ENCODE measurements at regions not wholly inside any gene's neighbourhood (a gene's known extent, or its start where the extent isn't known, plus 50 kb on each side); places are given as distances from the start of the nearest gene placed in this dataset.
"Not testable (repeated sequence)": the region's sequence is repeated elsewhere in the genome, so short reads cannot be mapped to it uniquely, and the experiment has no call there.

GRCh38 chr17:16875662-16876061 is 96.3 kb downstream of the TNFRSF13B start:
- no peak for DNase-seq (ENCODE audit: low spot score)
- H3K4me3 ChIP-seq (ENCODE audit: low read depth in 1 of 3, low read length in 3 of 3) = no peak overlapping the region
- no peaks in the 10 kb centered on the region for H3K36me3 ChIP-seq (ENCODE audit: control insufficient read depth in 4 of 4, insufficient read depth in 3 of 4, low read depth in 1 of 4, low read length in 3 of 4)
- H3K27ac ChIP-seq (ENCODE audit: low read depth in 1 of 2, low read length in 2 of 2) = no peak overlapping the region
- H3K4me1 ChIP-seq (ENCODE audit: control insufficient read depth in 4 of 4, insufficient read depth in 4 of 4, low read length in 3 of 4) = peaks cover 6 to 26% (median 22%) of the 10 kb centered on the region in 4 donors
- TF ChIP-seq RAD21 (IDR thresholded peaks at IDR 0.05) = no peak
- TF ChIP-seq HNF4A (conservative IDR thresholded peaks at IDR 0.05) = peak in 1 of 2 donors; percentile 18
- peak in 1 of 2 donors; percentile 33 for TF ChIP-seq RXRA (IDR thresholded peaks at IDR 0.05)
- no peaks in the 10 kb centered on the region for H3K27me3 ChIP-seq (ENCODE audit: control insufficient read depth in 4 of 4, insufficient read depth in 4 of 4, low read length in 3 of 4)
- peaks cover 0 to 6% (median 0%) of the 10 kb centered on the region in 4 donors for H3K9me3 ChIP-seq (ENCODE audit: control insufficient read depth in 4 of 4, low read length in 3 of 4)
- no peak overlapping the region for H3K9ac ChIP-seq (ENCODE audit: low read depth in 1 of 2, low read length in 2 of 2)

- H3K27me3 ChIP-seq (ENCODE audit: control insufficient read depth in 4 of 4, insufficient read depth in 4 of 4, low read length in 3 of 4); H3K9ac ChIP-seq (ENCODE audit: low read depth in 1 of 2, low read length in 2 of 2); H3K9me3 ChIP-seq (ENCODE audit: control insufficient read depth in 4 of 4, low read length in 3 of 4); H3K27ac ChIP-seq (ENCODE audit: low read depth in 1 of 2, low read length in 2 of 2); H3K4me3 ChIP-seq (ENCODE audit: low read depth in 1 of 3, low read length in 3 of 3); DNase-seq (ENCODE audit: low spot score); H3K36me3 ChIP-seq (ENCODE audit: control insufficient read depth in 4 of 4, insufficient read depth in 3 of 4, low read depth in 1 of 4, low read length in 3 of 4): not testable (repeated sequence)
- peaks cover 6 to 26% (median 22%) of the 10 kb centered on the region in 4 donors for H3K4me1 ChIP-seq (ENCODE audit: control insufficient read depth in 4 of 4, insufficient read depth in 4 of 4, low read length in 3 of 4)
- 90% methylated on average over 12 of the region's 12 CpGs for WGBS
Observed at GRCh38 chr17:16874216-16874615, 97.7 kb downstream of the TNFRSF13B start.

DNA sequence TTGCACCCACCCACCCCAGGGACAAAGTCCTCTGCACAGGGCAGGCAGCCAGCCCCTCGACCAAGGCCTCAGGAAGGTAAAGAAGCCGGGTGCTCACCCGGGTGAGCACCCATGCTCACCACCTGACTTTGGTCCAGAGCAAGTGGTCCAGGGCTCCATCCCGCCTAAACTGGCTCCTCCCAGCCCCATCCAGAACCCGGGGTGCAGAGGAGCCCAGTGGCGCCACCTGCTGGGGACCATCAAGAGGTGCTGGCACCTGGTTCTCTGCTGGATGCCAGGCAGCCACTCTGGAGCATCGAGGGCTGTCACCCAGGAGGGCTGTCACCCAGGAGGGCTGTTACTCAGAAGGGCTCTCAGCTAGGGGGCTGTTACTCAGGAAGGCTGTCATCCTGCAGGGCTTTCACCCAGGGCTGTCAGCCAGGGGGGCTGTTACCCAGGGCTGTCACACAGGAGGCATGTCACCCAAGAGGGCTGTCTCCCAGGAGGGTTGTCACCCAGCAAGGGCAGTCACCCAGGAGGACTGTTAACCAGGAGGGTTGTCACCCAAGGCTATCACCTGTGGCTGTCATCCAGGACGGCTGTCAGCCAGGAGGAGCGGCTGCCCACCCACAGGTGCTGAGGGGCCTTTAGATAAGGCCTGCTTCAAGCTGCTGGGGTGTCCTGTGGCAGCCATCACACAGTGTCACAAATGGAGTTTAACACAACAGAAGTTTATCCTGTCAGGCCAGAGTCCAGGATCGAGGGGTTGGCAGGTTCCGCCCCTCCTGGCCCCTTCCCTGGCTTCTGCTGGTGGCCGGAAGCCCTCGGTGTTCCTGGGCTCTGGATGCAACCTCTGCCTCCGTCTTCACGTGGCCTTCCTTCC is 98.5 kb downstream of the TNFRSF13B start:
- H3K4me3 ChIP-seq (ENCODE audit: low read depth in 1 of 3, low read length in 3 of 3) = no peak overlapping the region
- no peaks in the 10 kb centered on the region for H3K27me3 ChIP-seq (ENCODE audit: control insufficient read depth in 4 of 4, insufficient read depth in 4 of 4, low read length in 3 of 4)
- peaks cover 0 to 6% (median 0%) of the 10 kb centered on the region in 4 donors for H3K9me3 ChIP-seq (ENCODE audit: control insufficient read depth in 4 of 4, low read length in 3 of 4)
- H3K27ac ChIP-seq (ENCODE audit: low read depth in 1 of 2, low read length in 2 of 2) = peak overlapping the region in 1 of 2 donors; percentile 28
- peak; percentile 41 for DNase-seq (ENCODE audit: low spot score)
- H3K36me3 ChIP-seq (ENCODE audit: control insufficient read depth in 4 of 4, insufficient read depth in 3 of 4, low read depth in 1 of 4, low read length in 3 of 4) = no peaks in the 10 kb centered on the region
- no peak overlapping the region for H3K9ac ChIP-seq (ENCODE audit: low read depth in 1 of 2, low read length in 2 of 2)
- TF ChIP-seq TAF1 (conservative IDR thresholded peaks at IDR 0.05) = no peak
- TF ChIP-seq YY1 (IDR thresholded peaks at IDR 0.05) = no peak
- TF ChIP-seq, protein P1, sequence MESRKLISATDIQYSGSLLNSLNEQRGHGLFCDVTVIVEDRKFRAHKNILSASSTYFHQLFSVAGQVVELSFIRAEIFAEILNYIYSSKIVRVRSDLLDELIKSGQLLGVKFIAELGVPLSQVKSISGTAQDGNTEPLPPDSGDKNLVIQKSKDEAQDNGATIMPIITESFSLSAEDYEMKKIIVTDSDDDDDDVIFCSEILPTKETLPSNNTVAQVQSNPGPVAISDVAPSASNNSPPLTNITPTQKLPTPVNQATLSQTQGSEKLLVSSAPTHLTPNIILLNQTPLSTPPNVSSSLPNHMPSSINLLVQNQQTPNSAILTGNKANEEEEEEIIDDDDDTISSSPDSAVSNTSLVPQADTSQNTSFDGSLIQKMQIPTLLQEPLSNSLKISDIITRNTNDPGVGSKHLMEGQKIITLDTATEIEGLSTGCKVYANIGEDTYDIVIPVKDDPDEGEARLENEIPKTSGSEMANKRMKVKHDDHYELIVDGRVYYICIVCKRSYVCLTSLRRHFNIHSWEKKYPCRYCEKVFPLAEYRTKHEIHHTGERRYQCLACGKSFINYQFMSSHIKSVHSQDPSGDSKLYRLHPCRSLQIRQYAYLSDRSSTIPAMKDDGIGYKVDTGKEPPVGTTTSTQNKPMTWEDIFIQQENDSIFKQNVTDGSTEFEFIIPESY (IDR thresholded peaks at IDR 0.05) = no peak
- TF ChIP-seq NR2F2 (IDR thresholded peaks at IDR 0.05) = no peak
- TF ChIP-seq, protein P2, sequence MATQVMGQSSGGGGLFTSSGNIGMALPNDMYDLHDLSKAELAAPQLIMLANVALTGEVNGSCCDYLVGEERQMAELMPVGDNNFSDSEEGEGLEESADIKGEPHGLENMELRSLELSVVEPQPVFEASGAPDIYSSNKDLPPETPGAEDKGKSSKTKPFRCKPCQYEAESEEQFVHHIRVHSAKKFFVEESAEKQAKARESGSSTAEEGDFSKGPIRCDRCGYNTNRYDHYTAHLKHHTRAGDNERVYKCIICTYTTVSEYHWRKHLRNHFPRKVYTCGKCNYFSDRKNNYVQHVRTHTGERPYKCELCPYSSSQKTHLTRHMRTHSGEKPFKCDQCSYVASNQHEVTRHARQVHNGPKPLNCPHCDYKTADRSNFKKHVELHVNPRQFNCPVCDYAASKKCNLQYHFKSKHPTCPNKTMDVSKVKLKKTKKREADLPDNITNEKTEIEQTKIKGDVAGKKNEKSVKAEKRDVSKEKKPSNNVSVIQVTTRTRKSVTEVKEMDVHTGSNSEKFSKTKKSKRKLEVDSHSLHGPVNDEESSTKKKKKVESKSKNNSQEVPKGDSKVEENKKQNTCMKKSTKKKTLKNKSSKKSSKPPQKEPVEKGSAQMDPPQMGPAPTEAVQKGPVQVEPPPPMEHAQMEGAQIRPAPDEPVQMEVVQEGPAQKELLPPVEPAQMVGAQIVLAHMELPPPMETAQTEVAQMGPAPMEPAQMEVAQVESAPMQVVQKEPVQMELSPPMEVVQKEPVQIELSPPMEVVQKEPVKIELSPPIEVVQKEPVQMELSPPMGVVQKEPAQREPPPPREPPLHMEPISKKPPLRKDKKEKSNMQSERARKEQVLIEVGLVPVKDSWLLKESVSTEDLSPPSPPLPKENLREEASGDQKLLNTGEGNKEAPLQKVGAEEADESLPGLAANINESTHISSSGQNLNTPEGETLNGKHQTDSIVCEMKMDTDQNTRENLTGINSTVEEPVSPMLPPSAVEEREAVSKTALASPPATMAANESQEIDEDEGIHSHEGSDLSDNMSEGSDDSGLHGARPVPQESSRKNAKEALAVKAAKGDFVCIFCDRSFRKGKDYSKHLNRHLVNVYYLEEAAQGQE (IDR thresholded peaks at IDR 0.05) = no peak
- TF ChIP-seq HNF4A (conservative IDR thresholded peaks at IDR 0.05) = peak; percentile 84 to 87
- no peak for TF ChIP-seq EGR1 (IDR thresholded peaks at IDR 0.05; ENCODE audit: low read depth in 2 of 2)
- TF ChIP-seq RXRA (IDR thresholded peaks at IDR 0.05) = peak in 1 of 2 donors; percentile 55
- no peak for TF ChIP-seq SP1 (IDR thresholded peaks at IDR 0.05)
- TF ChIP-seq, protein P3, sequence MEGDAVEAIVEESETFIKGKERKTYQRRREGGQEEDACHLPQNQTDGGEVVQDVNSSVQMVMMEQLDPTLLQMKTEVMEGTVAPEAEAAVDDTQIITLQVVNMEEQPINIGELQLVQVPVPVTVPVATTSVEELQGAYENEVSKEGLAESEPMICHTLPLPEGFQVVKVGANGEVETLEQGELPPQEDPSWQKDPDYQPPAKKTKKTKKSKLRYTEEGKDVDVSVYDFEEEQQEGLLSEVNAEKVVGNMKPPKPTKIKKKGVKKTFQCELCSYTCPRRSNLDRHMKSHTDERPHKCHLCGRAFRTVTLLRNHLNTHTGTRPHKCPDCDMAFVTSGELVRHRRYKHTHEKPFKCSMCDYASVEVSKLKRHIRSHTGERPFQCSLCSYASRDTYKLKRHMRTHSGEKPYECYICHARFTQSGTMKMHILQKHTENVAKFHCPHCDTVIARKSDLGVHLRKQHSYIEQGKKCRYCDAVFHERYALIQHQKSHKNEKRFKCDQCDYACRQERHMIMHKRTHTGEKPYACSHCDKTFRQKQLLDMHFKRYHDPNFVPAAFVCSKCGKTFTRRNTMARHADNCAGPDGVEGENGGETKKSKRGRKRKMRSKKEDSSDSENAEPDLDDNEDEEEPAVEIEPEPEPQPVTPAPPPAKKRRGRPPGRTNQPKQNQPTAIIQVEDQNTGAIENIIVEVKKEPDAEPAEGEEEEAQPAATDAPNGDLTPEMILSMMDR (IDR thresholded peaks at IDR 0.05; ENCODE audit: low read depth, low read length, missing input control) = peak; percentile 63
- TF ChIP-seq FOXA2 (IDR thresholded peaks at IDR 0.05) = no peak
- no peak for TF ChIP-seq JUND (IDR thresholded peaks at IDR 0.05)
- TF ChIP-seq, protein P4, sequence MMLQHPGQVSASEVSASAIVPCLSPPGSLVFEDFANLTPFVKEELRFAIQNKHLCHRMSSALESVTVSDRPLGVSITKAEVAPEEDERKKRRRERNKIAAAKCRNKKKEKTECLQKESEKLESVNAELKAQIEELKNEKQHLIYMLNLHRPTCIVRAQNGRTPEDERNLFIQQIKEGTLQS (IDR thresholded peaks at IDR 0.05) = no peak
- no peak for TF ChIP-seq HNF4G (IDR thresholded peaks at IDR 0.05)
- no peak for TF ChIP-seq MAX (IDR thresholded peaks at IDR 0.05)
- TF ChIP-seq FOXA1 (IDR thresholded peaks at IDR 0.05) = no peak
- peak; percentile 63 to 82 for TF ChIP-seq RAD21 (IDR thresholded peaks at IDR 0.05)
- TF ChIP-seq GABPA (IDR thresholded peaks at IDR 0.05 in 1 of 2, conservative IDR thresholded peaks at IDR 0.05 in 1 of 2) = no peak
- WGBS = 24% methylated on average over 15 of the region's 15 CpGs
- H3K4me1 ChIP-seq (ENCODE audit: control insufficient read depth in 4 of 4, insufficient read depth in 4 of 4, low read length in 3 of 4) = peaks cover 6 to 26% (median 22%) of the 10 kb centered on the region in 4 donors

Data from liver (tissue), 8 donors.